Effector memory CD8-positive, alpha-beta T cell (primary cell): ENCODE measurements at regions not wholly inside any gene's neighbourhood (a gene's known extent, or its start where the extent isn't known, plus 50 kb on each side); places are given as distances from the start of the nearest gene placed in this dataset.

Experiments
- ATAC-seq: fragments of 150-1000 bp; cut with Tn5 transposase; replicated peaks from 2 replicates; pipeline ENCODE4 v1.10.0; 2021; ENCODE audit warnings: mild to moderate bottlenecking, moderate library complexity
- DNase-seq, 3 experiments: peaks; one replicate each; pipeline ENCODE4 v3.0.0; 2021
- H3K27ac Mint-ChIP-seq, 2 donors: one replicate each; pipeline ENCODE4 v1.8.0; 2022; ENCODE audit warnings: mild to moderate bottlenecking in 2 of 2, mixed read lengths in 2 of 2, moderate library complexity in 2 of 2
- H3K27me3 Mint-ChIP-seq, 2 donors: one replicate each; pipeline ENCODE4 v1.8.0; 2022; ENCODE audit warnings: mixed read lengths in 2 of 2
- H3K36me3 Mint-ChIP-seq: one replicate; pipeline ENCODE4 v1.8.0; 2022; ENCODE audit warnings: mild to moderate bottlenecking, moderate library complexity, mixed read lengths; ENCODE audit not compliant: insufficient read depth
- H3K4me1 Mint-ChIP-seq, 2 donors: one replicate each; pipeline ENCODE4 v1.8.0; 2022; ENCODE audit warnings: low read depth in 2 of 2, mixed read lengths in 2 of 2
- H3K4me3 Mint-ChIP-seq, 2 donors: one replicate each; pipeline ENCODE4 v1.8.0; 2022; ENCODE audit warnings: mild to moderate bottlenecking in 2 of 2, mixed read lengths in 2 of 2, moderate library complexity in 2 of 2
- H3K9me3 Mint-ChIP-seq, 2 donors: one replicate each; pipeline ENCODE4 v1.8.0; 2022; ENCODE audit warnings: mixed read lengths in 2 of 2

GRCh38 chr13:21757763-21758162 is 86.9 kb downstream of the FGF9 start:
- no peaks in the 10 kb centered on the region for H3K4me1 Mint-ChIP-seq
- no peak overlapping the region for H3K4me3 Mint-ChIP-seq
- no peak for ATAC-seq
- no peak overlapping the region for H3K27ac Mint-ChIP-seq
- DNase-seq: no peak
- peaks cover 33 to 36% of the 10 kb centered on the region in 2 donors for H3K27me3 Mint-ChIP-seq
- H3K9me3 Mint-ChIP-seq: no peaks in the 10 kb centered on the region
- H3K36me3 Mint-ChIP-seq: no peaks in the 10 kb centered on the region

GRCh38 chr13:21758441-21758840 is 87.6 kb downstream of the FGF9 start:
- DNase-seq (no peak), ATAC-seq (no peak)
- no peak overlapping the region for H3K4me3 Mint-ChIP-seq
- H3K4me1 Mint-ChIP-seq: no peaks in the 10 kb centered on the region
- no peaks in the 10 kb centered on the region for H3K36me3 Mint-ChIP-seq
- peaks cover 29 to 32% of the 10 kb centered on the region in 2 donors for H3K27me3 Mint-ChIP-seq
- no peaks in the 10 kb centered on the region for H3K9me3 Mint-ChIP-seq
- no peak overlapping the region for H3K27ac Mint-ChIP-seq

- H3K4me3 Mint-ChIP-seq: no peak overlapping the region
- DNase-seq (no peak), ATAC-seq (no peak)
- no peak overlapping the region for H3K27ac Mint-ChIP-seq
- no peaks in the 10 kb centered on the region for H3K36me3 Mint-ChIP-seq
- H3K27me3 Mint-ChIP-seq: peaks cover 20 to 21% of the 10 kb centered on the region in 2 donors
- H3K4me1 Mint-ChIP-seq: no peaks in the 10 kb centered on the region
- H3K9me3 Mint-ChIP-seq: no peaks in the 10 kb centered on the region
Measured at GRCh38 chr13:21759463-21759862, 88.6 kb downstream of the FGF9 start.

GRCh38 chr13:21759911-21760310 is 89.0 kb downstream of the FGF9 start:
- DNase-seq: no peak
- no peak overlapping the region for H3K27ac Mint-ChIP-seq
- no peaks in the 10 kb centered on the region for H3K4me1 Mint-ChIP-seq
- no peak for ATAC-seq
- peaks cover 17 to 19% of the 10 kb centered on the region in 2 donors for H3K27me3 Mint-ChIP-seq
- H3K4me3 Mint-ChIP-seq: no peak overlapping the region
- no peaks in the 10 kb centered on the region for H3K9me3 Mint-ChIP-seq
- H3K36me3 Mint-ChIP-seq: no peaks in the 10 kb centered on the region

GRCh38 chr13:21761770-21762169 is 90.9 kb downstream of the FGF9 start:
- H3K27ac Mint-ChIP-seq: no peak overlapping the region
- no peaks in the 10 kb centered on the region for H3K9me3 Mint-ChIP-seq
- H3K4me3 Mint-ChIP-seq: no peak overlapping the region
- ATAC-seq: no peak
- no peaks in the 10 kb centered on the region for H3K36me3 Mint-ChIP-seq
- no peak for DNase-seq
- no peaks in the 10 kb centered on the region for H3K4me1 Mint-ChIP-seq
- H3K27me3 Mint-ChIP-seq: peaks cover 9 to 19% of the 10 kb centered on the region in 2 donors

GRCh38 chr13:21762512-21762911 is 91.6 kb downstream of the FGF9 start:
- Mint-ChIP-seq H3K9me3 (no peaks in the 10 kb centered on the region), H3K27ac (no peak overlapping the region), H3K36me3 (no peaks in the 10 kb centered on the region), H3K4me1 (no peaks in the 10 kb centered on the region), H3K4me3 (no peak overlapping the region), H3K27me3 (peaks cover 9 to 19% of the 10 kb centered on the region in 2 donors)
- DNase-seq (no peak), ATAC-seq (no peak)

- H3K36me3 Mint-ChIP-seq: no peaks in the 10 kb centered on the region
- ATAC-seq (no peak), DNase-seq (no peak)
- no peaks in the 10 kb centered on the region for H3K4me1 Mint-ChIP-seq
- no peak overlapping the region for H3K27ac Mint-ChIP-seq
- peaks cover 0 to 3% of the 10 kb centered on the region in 2 donors for H3K9me3 Mint-ChIP-seq
- peaks cover 19 to 41% of the 10 kb centered on the region in 2 donors for H3K27me3 Mint-ChIP-seq
- no peak overlapping the region for H3K4me3 Mint-ChIP-seq
Measured at GRCh38 chr13:21767032-21767431, 96.2 kb downstream of the FGF9 start.

- Mint-ChIP-seq H3K27me3 (peaks cover 33 to 80% of the 10 kb centered on the region in 2 donors), H3K9me3 (peaks cover 0 to 3% of the 10 kb centered on the region in 2 donors), H3K36me3 (no peaks in the 10 kb centered on the region), H3K27ac (no peak overlapping the region), H3K4me1 (no peaks in the 10 kb centered on the region), H3K4me3 (no peak overlapping the region)
- ATAC-seq (no peak), DNase-seq (no peak)
Measured at GRCh38 chr13:21771075-21771474, 100.2 kb downstream of the FGF9 start.

- H3K9me3 Mint-ChIP-seq: peaks cover 0 to 2% of the 10 kb centered on the region in 2 donors
Measured at GRCh38 chr13:21777166-21777565, 106.3 kb downstream of the FGF9 start.

GRCh38 chr13:21777813-21778212 is 106.9 kb downstream of the FGF9 start:
- peaks cover 0 to 2% of the 10 kb centered on the region in 2 donors for H3K9me3 Mint-ChIP-seq
- no peak for ATAC-seq
- no peak overlapping the region for H3K4me3 Mint-ChIP-seq
- no peaks in the 10 kb centered on the region for H3K4me1 Mint-ChIP-seq
- no peak for DNase-seq
- H3K27me3 Mint-ChIP-seq: peaks cover 19 to 31% of the 10 kb centered on the region in 2 donors
- no peaks in the 10 kb centered on the region for H3K36me3 Mint-ChIP-seq
- no peak overlapping the region for H3K27ac Mint-ChIP-seq

More at GRCh38 chr13:21777166-21777565, 106.3 kb downstream of the FGF9 start:
- no peak overlapping the region for H3K27ac Mint-ChIP-seq
- DNase-seq (no peak), ATAC-seq (no peak)
- H3K36me3 Mint-ChIP-seq: no peaks in the 10 kb centered on the region
- H3K27me3 Mint-ChIP-seq: peaks cover 20 to 38% of the 10 kb centered on the region in 2 donors
- H3K4me1 Mint-ChIP-seq: no peaks in the 10 kb centered on the region
- no peak overlapping the region for H3K4me3 Mint-ChIP-seq

- Mint-ChIP-seq H3K27me3 (peaks cover 9 to 20% of the 10 kb centered on the region in 2 donors), H3K4me3 (no peak overlapping the region), H3K4me1 (no peaks in the 10 kb centered on the region), H3K36me3 (no peaks in the 10 kb centered on the region), H3K27ac (no peak overlapping the region), H3K9me3 (peaks cover 0 to 2% of the 10 kb centered on the region in 2 donors)
- DNase-seq (no peak), ATAC-seq (no peak)
Measured at GRCh38 chr13:21782736-21783135, 111.9 kb downstream of the FGF9 start.

- no peaks in the 10 kb centered on the region for H3K9me3 Mint-ChIP-seq
- DNase-seq (no peak), ATAC-seq (no peak)
- no peak overlapping the region for H3K4me3 Mint-ChIP-seq
- H3K4me1 Mint-ChIP-seq: no peaks in the 10 kb centered on the region
- no peaks in the 10 kb centered on the region for H3K36me3 Mint-ChIP-seq
- no peak overlapping the region for H3K27ac Mint-ChIP-seq
- H3K27me3 Mint-ChIP-seq: peaks cover 22 to 37% of the 10 kb centered on the region in 2 donors
Measured at GRCh38 chr13:21785990-21786389, 115.1 kb downstream of the FGF9 start.

- no peak for ATAC-seq
- no peak overlapping the region for H3K4me3 Mint-ChIP-seq
- no peaks in the 10 kb centered on the region for H3K36me3 Mint-ChIP-seq
- H3K9me3 Mint-ChIP-seq: no peaks in the 10 kb centered on the region
- H3K4me1 Mint-ChIP-seq: peaks cover 0 to 4% of the 10 kb centered on the region in 2 donors
- H3K27ac Mint-ChIP-seq: no peak overlapping the region
- peaks cover 7 to 20% of the 10 kb centered on the region in 2 donors for H3K27me3 Mint-ChIP-seq
- no peak for DNase-seq
Measured at GRCh38 chr13:21796066-21796465, 125.2 kb downstream of the FGF9 start.

- Mint-ChIP-seq H3K4me1 (peaks cover 0 to 4% of the 10 kb centered on the region in 2 donors), H3K27me3 (peaks cover 7 to 20% of the 10 kb centered on the region in 2 donors), H3K4me3 (no peak overlapping the region), H3K36me3 (no peaks in the 10 kb centered on the region), H3K27ac (no peak overlapping the region), H3K9me3 (no peaks in the 10 kb centered on the region)
- ATAC-seq (no peak), DNase-seq (no peak)
Measured at GRCh38 chr13:21796775-21797514, 126.1 kb downstream of the FGF9 start.
